ENCODE measurements at regions not wholly inside any gene's neighbourhood (a gene's known extent, or its start where the extent isn't known, plus 50 kb on each side); places are given as distances from the start of the nearest gene placed in this dataset.
"Not testable (repeated sequence)": the region's sequence is repeated elsewhere in the genome, so short reads cannot be mapped to it uniquely, and the experiment has no call there.

DNA sequence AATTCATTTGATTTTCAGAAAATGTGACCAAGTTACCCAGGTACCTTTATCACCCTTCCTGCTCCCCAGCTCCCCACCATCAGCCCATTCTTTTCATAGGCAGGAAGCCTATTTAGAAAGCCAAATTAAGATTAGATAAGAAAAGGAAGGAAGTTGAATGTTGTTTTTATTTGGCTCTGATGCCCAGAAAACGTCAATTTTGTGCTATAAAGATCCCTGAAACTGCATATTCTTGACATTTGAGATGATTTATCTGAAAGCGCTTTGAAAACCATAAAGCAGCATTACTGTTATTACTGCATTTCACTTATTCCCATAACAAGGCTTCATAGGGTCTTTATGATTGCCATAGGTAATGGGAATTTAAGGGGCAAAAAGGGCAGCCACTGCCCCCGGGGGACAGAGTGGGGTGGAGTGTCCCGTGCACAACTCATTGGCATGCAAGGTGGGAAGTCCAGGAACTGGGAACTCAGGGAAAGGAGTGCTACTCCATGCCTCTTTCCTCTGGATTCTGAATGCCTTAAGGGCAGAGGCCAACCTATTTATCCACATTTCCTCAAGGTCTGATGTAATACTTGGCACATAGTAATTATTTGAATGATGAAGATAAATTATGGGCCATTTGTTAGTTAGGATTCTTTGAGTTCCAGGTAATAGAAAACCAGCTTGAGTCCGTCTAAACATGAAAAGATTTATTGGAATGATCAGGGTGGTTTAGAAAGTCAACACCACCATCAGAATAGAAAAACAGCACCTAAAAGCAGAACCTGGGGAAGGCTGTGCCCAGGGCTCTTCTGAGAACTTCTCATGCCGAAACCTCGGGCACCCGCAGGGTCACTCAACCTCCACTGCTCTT is 100.6 kb upstream of the ELMO1 start:
- Histone ChIP-seq H3K27me3 (no peaks in the 10 kb centered on the region), H3K4me1 (no peaks in the 10 kb centered on the region)
- no peak for TF ChIP-seq POLR2A (IDR thresholded peaks at IDR 0.05)
- TF ChIP-seq, protein P1, sequence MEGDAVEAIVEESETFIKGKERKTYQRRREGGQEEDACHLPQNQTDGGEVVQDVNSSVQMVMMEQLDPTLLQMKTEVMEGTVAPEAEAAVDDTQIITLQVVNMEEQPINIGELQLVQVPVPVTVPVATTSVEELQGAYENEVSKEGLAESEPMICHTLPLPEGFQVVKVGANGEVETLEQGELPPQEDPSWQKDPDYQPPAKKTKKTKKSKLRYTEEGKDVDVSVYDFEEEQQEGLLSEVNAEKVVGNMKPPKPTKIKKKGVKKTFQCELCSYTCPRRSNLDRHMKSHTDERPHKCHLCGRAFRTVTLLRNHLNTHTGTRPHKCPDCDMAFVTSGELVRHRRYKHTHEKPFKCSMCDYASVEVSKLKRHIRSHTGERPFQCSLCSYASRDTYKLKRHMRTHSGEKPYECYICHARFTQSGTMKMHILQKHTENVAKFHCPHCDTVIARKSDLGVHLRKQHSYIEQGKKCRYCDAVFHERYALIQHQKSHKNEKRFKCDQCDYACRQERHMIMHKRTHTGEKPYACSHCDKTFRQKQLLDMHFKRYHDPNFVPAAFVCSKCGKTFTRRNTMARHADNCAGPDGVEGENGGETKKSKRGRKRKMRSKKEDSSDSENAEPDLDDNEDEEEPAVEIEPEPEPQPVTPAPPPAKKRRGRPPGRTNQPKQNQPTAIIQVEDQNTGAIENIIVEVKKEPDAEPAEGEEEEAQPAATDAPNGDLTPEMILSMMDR (IDR thresholded peaks at IDR 0.05), result no peak

DNA sequence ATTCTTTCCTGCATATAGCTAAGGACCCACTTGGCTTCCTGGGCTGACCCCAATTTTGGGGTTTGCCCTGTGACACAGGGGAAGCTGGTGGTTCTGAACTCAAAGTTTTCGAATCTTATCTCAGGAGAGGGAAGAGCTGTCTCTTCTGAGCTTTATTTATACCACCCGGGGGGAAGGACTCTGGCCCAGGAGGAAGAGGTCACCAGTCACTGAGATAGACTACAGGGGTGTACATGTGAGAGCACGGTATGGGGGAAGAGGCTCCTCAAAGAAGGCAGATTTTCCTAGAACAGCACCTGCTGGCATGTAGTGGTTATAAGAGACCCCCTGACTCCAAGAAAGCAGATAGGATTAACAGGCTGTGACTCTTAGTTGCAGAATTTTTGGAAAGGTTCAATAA is 101.8 kb upstream of the ELMO1 start:
- no peak for DNase-seq
- H3K27me3 ChIP-seq, result no peaks in the 10 kb centered on the region
- no peaks in the 10 kb centered on the region for H3K36me3 ChIP-seq
- H3K27ac ChIP-seq, result no peak overlapping the region
- no peak for TF ChIP-seq POLR2A (IDR thresholded peaks at IDR 0.05)
- TF ChIP-seq, protein P1 (IDR thresholded peaks at IDR 0.05), result no peak
- H3K4me1 ChIP-seq, result no peaks in the 10 kb centered on the region
- H3K4me3 ChIP-seq, result no peak overlapping the region
- H3K9me3 ChIP-seq, result no peaks in the 10 kb centered on the region

More for the DNA sequence above, 100.6 kb upstream of the ELMO1 start:
- Histone ChIP-seq H3K4me3 (no peak overlapping the region), H3K36me3 (no peaks in the 10 kb centered on the region), H3K27ac (no peak overlapping the region), H3K9me3 (no peaks in the 10 kb centered on the region)
- no peak for DNase-seq

GRCh38 chr7:37550872-37551271 is 102.2 kb upstream of the ELMO1 start:
- no peaks in the 10 kb centered on the region for H3K9me3 ChIP-seq
- H3K36me3 ChIP-seq, result no peaks in the 10 kb centered on the region
- no peak for TF ChIP-seq POLR2A (IDR thresholded peaks at IDR 0.05)
- TF ChIP-seq, protein P1 (IDR thresholded peaks at IDR 0.05), result no peak
- no peak overlapping the region for H3K4me3 ChIP-seq
- no peak for DNase-seq
- no peak overlapping the region for H3K27ac ChIP-seq
- H3K27me3 ChIP-seq, result no peaks in the 10 kb centered on the region
- H3K4me1 ChIP-seq, result no peaks in the 10 kb centered on the region

GRCh38 chr7:37552030-37552429 is 103.4 kb upstream of the ELMO1 start:
- no peak for DNase-seq
- Histone ChIP-seq H3K4me3 (no peak overlapping the region), H3K4me1 (no peaks in the 10 kb centered on the region), H3K27ac (no peak overlapping the region), H3K9me3 (no peaks in the 10 kb centered on the region), H3K27me3 (no peaks in the 10 kb centered on the region), H3K36me3 (no peaks in the 10 kb centered on the region)
- TF ChIP-seq, protein P1 (IDR thresholded peaks at IDR 0.05), result no peak
- TF ChIP-seq POLR2A (IDR thresholded peaks at IDR 0.05), result no peak

DNA sequence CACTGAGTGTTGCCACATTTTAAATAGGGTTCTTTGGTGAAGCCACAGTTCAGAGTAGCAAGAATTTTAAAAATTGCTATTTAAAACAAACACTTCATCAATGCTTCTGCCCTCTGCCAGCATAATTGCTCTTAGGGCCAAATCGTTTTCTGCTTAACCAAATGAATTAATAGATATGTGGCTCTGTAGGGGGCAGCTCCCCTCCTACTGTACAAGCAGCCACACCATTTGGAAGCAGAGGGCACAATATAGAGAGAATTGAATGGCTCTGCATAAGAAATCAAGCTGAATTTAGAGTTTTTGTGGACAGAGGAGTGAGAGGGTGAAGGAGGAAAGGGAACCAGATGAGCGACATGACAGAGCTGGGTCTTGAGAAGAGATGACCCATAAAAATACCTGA is 103.8 kb upstream of the ELMO1 start:
- not testable (repeated sequence) for H3K4me3 ChIP-seq, DNase-seq, H3K9me3 ChIP-seq, H3K27ac ChIP-seq, H3K27me3 ChIP-seq, H3K36me3 ChIP-seq, H3K4me1 ChIP-seq

DNA sequence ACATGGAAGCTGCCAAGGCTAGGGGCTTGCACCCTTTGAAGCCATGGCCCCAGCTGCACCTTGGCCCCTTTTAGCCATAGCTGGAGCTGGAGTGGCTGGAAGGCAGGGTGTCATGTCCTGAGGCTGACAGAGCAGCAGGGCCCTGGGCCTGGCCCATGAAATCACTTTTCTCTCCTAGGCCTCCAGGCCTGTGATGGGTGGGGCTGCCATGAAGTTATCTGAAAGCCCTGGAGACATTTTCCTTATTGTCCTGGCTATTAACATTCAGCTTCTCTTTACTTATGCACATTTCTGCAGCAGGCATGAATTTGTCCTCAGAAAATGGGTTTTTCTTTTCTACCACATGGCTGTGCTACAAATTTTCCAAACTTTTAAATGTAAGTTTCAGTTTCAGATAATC is 106.9 kb upstream of the ELMO1 start:
- no peak overlapping the region for H3K4me3 ChIP-seq

More for the DNA sequence above, 106.9 kb upstream of the ELMO1 start:
- no peaks in the 10 kb centered on the region for H3K27me3 ChIP-seq
- H3K27ac ChIP-seq, result no peak overlapping the region
- H3K4me1 ChIP-seq, result no peaks in the 10 kb centered on the region
- no peaks in the 10 kb centered on the region for H3K36me3 ChIP-seq
- no peak for TF ChIP-seq POLR2A (IDR thresholded peaks at IDR 0.05)
- TF ChIP-seq, protein P1 (IDR thresholded peaks at IDR 0.05), result no peak
- DNase-seq, result no peak
- H3K9me3 ChIP-seq, result no peaks in the 10 kb centered on the region

All from Peyer's patch (tissue), 4 donors.